Transverse colon (tissue), 4 donors: ENCODE measurements at regions not wholly inside any gene's neighbourhood (a gene's known extent, or its start where the extent isn't known, plus 50 kb on each side); places are given as distances from the start of the nearest gene placed in this dataset.

Source experiments
- DNase-seq: peaks from one replicate; pipeline ENCODE4 v3.0.0-alpha.2; 2019
- H3K27ac ChIP-seq, 4 donors: fragments of 200-600 bp; sonication (generic); 2 replicates each; pipeline ENCODE4 v1.5.1; 2016 to 2018; ENCODE audit warnings: inconsistent platforms in 4 of 4
- H3K27me3 ChIP-seq: fragments of 200-600 bp; sonication (generic); 2 replicates; pipeline ENCODE4 v1.5.1; 2017; ENCODE audit warnings: inconsistent platforms
- H3K36me3 ChIP-seq, 4 donors: fragments of 200-600 bp; sonication (generic); 2 replicates each; pipeline ENCODE4 v1.5.1; 2017 to 2019; ENCODE audit warnings: inconsistent platforms in 4 of 4
- H3K4me1 ChIP-seq, 4 donors: fragments of 200-600 bp; sonication (generic); 2 replicates each; pipeline ENCODE4 v1.5.1; 2017 to 2020; ENCODE audit warnings: inconsistent platforms in 4 of 4
- H3K4me3 ChIP-seq, 4 donors: fragments of 200-600 bp; sonication (generic); 1 replicate in 1 of 4; 2 replicates in 3 of 4; pipeline versions ENCODE4 v1.5.1 to v1.6.1; 2017 to 2019; ENCODE audit warnings: inconsistent platforms in 4 of 4
- H3K9me3 ChIP-seq, 2 donors: fragments of 200-600 bp; sonication (generic); 2 replicates each; pipeline ENCODE4 v1.5.1; 2017 to 2019; ENCODE audit warnings: inconsistent platforms in 2 of 2
- EP300 ChIP-seq: sonication (generic); formaldehyde crosslinking; IDR thresholded peaks from one replicate; pipeline ENCODE4 v1.6.1; 2017; ENCODE audit warnings: antibody characterized with exemption, low read depth
- POLR2A ChIP-seq: fragments of 450-650 bp; IDR thresholded peaks from one replicate; pipeline ENCODE4 v1.6.1; 2016; ENCODE audit warnings: antibody characterized with exemption, mild to moderate bottlenecking, moderate library complexity
- POLR2AphosphoS5 ChIP-seq, 3 donors: sonication (generic); formaldehyde crosslinking; IDR thresholded peaks; one replicate each; pipeline ENCODE4 v1.6.1; 2016; ENCODE audit warnings: antibody characterized with exemption in 3 of 3
- WGBS, 2 donors: methylation state at CpG; one replicate each; pipeline ENCODE4 v1.1.5; 2018; ENCODE audit warnings: low coverage in 1 of 2; 5-methylcytosine and 5-hydroxymethylcytosine counted together
- in situ Hi-C, 4 donors: fragments of 200-750 bp; cut with MboI; loops; one replicate each; pipeline versions ENCODE4 v1.15.0 to v1.15.1; 2017; ENCODE audit warnings: low sequenced_read_pairs in 3 of 4, low pct_ligation_motif_present in 1 of 4, low pct_unique_long_range_greater_than_20kb in 1 of 4
- intact Hi-C: fragments of 100-400 bp; cut with DNase I; formaldehyde crosslinking; loops from one replicate; pipeline ENCODE4 v1.15.1; 2023; ENCODE audit warnings: low total_unique reads
- TF ChIP-seq, protein P1 (sequence below), 5 experiments: fragments of 200-600 bp in 3 of 5; fragments of 450-650 bp in 2 of 5; sonication (generic) in 3 of 5; IDR thresholded peaks; 1 replicate in 2 of 5; 2 replicates in 3 of 5; pipeline ENCODE4 v1.5.1; 2016 to 2017; ENCODE audit warnings: antibody characterized with exemption in 5 of 5, inconsistent platforms in 3 of 5, mild to moderate bottlenecking in 2 of 5, moderate library complexity in 1 of 5

DNA sequence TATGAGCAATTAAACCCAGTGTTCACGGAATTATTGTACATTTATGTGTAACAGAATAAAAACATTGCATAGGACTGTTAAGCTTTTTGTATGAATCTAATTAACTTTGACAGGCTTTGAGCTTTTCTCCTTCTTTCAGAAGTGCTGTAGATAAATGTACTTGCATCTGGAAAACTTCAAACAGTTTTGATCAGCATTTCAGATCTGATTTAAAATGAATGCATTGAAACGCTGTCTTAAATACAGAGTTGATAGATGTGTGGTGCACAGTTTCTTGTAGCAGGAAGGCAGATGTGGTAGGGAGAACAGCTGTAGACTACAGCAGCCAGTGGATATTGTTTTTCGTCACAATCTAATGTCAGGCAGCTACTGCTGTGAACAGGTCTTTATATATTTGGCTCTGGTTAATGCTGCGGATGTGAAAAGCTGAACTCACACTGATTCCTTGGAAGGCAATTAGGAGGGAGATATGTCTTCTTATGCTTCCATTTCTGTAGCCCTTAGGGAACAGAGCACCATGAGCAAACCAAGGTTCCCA lies 193.8 kb upstream of the GOLIM4 start:
- in situ Hi-C loops (no loop called here), intact Hi-C loops (no loop called here)
- DNase-seq: no peak
- WGBS, 2 donors: 75 to 78% methylated on average over 4 of the region's 4 CpGs
- H3K27ac ChIP-seq: no peak overlapping the region
- no peaks in the 10 kb centered on the region for H3K27me3 ChIP-seq
- TF ChIP-seq POLR2A: no peak
- no peak for TF ChIP-seq POLR2AphosphoS5 (IDR thresholded peaks at IDR 0.05)
- TF ChIP-seq, protein P1, sequence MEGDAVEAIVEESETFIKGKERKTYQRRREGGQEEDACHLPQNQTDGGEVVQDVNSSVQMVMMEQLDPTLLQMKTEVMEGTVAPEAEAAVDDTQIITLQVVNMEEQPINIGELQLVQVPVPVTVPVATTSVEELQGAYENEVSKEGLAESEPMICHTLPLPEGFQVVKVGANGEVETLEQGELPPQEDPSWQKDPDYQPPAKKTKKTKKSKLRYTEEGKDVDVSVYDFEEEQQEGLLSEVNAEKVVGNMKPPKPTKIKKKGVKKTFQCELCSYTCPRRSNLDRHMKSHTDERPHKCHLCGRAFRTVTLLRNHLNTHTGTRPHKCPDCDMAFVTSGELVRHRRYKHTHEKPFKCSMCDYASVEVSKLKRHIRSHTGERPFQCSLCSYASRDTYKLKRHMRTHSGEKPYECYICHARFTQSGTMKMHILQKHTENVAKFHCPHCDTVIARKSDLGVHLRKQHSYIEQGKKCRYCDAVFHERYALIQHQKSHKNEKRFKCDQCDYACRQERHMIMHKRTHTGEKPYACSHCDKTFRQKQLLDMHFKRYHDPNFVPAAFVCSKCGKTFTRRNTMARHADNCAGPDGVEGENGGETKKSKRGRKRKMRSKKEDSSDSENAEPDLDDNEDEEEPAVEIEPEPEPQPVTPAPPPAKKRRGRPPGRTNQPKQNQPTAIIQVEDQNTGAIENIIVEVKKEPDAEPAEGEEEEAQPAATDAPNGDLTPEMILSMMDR (IDR thresholded peaks at IDR 0.05): no peak
- no peak for TF ChIP-seq EP300
- H3K36me3 ChIP-seq: no peaks in the 10 kb centered on the region
- H3K4me3 ChIP-seq: no peak overlapping the region
- no peaks in the 10 kb centered on the region for H3K9me3 ChIP-seq
- H3K4me1 ChIP-seq: no peaks in the 10 kb centered on the region

DNA sequence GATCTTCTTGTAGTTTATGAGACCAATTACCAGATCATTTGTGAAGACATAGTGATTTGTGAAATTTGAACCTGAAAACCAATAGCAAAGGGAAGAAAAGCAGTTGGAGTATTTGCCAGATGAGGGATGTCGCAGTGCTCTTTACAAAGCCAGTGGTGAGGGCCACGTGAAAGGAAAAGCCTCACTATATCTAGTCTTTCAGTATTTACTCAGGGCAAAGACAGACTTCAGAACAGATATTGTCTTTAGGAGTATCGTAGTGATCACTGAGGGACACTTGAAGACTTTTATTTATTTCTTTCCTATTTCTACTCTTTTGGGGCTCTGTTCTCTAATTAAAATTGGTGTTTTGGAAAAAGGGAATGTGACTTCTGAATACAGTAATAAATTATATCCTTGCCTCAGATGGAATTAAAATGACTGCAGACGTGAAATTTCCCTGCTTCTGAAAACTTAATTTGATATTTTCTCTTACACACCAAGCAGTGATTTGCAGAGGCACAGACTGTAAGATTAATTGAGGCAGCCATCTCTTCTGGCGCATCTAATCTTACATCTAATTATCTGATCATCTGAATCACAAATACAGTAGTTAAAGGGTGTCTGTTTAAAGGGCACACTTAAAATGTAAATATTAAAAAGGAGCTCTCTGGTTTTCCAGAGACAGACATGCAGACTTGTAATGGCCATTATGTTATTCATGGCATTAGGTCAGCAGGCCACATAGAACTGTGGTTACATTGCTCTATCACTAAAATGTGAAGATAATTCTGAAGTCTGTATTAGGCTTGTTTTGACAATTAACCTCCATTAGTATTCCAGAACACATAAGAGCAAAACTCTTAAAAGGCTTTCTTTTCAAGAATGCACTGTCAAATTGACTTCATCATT lies 193.0 kb upstream of the GOLIM4 start:
- no peaks in the 10 kb centered on the region for H3K9me3 ChIP-seq
- H3K36me3 ChIP-seq: no peaks in the 10 kb centered on the region
- no peaks in the 10 kb centered on the region for H3K27me3 ChIP-seq
- in situ Hi-C loops (no loop called here), intact Hi-C loops (no loop called here)
- H3K27ac ChIP-seq: no peak overlapping the region
- no peak overlapping the region for H3K4me3 ChIP-seq
- no peak for DNase-seq
- no peaks in the 10 kb centered on the region for H3K4me1 ChIP-seq
- 79 to 81% methylated on average over 5 of the region's 5 CpGs for WGBS, 2 donors
- TF ChIP-seq, protein P1 (IDR thresholded peaks at IDR 0.05): no peak
- TF ChIP-seq EP300: no peak
- no peak for TF ChIP-seq POLR2A
- TF ChIP-seq POLR2AphosphoS5 (IDR thresholded peaks at IDR 0.05): no peak

DNA sequence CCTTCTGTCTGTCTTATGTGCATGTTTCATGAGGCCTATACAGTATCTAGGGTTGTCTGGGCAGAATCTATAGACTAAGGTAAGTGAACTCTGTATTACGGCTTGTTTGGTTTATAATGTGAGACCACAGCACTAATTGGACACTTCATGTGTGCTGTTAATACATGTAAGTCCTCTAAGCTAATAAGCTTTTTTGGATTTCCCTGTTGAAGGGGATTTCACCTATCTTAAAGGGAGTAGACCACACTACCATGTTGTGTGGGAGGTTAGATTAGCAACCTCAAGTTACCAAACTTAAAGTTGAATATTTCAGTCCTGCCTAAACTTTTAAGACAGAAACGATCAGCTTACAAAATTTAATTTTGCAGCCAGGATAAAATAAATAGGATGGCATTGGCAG lies 189.8 kb upstream of the GOLIM4 start:
- Histone ChIP-seq H3K36me3 (no peaks in the 10 kb centered on the region), H3K4me1 (no peaks in the 10 kb centered on the region), H3K27ac (no peak overlapping the region), H3K27me3 (no peaks in the 10 kb centered on the region), H3K9me3 (no peaks in the 10 kb centered on the region), H3K4me3 (no peak overlapping the region)
- in situ Hi-C loops: no loop called here
- DNase-seq: no peak
- 78 to 89% methylated on average over 1 to 2 of the region's 2 CpGs for WGBS, 2 donors
- intact Hi-C loops: no loop called here
- TF ChIP-seq, protein P1 (IDR thresholded peaks at IDR 0.05): no peak
- TF ChIP-seq POLR2A (no peak), EP300 (no peak), POLR2AphosphoS5 (IDR thresholded peaks at IDR 0.05) (no peak)

DNA sequence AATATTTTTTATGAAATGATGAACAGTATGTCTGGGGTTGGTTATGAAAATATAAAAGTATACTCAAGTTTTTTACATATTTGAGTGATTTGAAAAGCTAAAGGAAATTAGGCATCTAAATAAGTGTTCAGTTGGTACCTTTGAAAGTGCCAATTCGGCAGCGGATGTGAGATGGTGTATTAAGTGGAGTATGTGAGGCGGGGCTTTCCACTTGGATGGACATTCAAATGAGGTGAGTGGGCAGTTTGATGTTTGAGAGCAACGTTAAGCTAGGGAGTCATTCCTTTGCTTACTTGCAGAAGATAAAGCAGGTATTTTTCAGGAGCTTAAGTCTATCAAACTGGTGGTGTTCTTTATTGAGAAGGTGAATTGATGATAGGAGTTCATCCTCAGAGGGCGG lies 189.0 kb upstream of the GOLIM4 start:
- no peaks in the 10 kb centered on the region for H3K9me3 ChIP-seq
- intact Hi-C loops (no loop called here), in situ Hi-C loops (no loop called here)
- no peak for TF ChIP-seq EP300
- WGBS, 2 donors: 86 to 91% methylated on average over 5 of the region's 5 CpGs
- no peaks in the 10 kb centered on the region for H3K4me1 ChIP-seq
- H3K27me3 ChIP-seq: no peaks in the 10 kb centered on the region
- H3K27ac ChIP-seq: no peak overlapping the region
- DNase-seq: no peak
- no peaks in the 10 kb centered on the region for H3K36me3 ChIP-seq
- no peak overlapping the region for H3K4me3 ChIP-seq
